ENCODE measurements at regions not wholly inside any gene's neighbourhood (a gene's known extent, or its start where the extent isn't known, plus 50 kb on each side); places are given as distances from the start of the nearest gene placed in this dataset.

DNA sequence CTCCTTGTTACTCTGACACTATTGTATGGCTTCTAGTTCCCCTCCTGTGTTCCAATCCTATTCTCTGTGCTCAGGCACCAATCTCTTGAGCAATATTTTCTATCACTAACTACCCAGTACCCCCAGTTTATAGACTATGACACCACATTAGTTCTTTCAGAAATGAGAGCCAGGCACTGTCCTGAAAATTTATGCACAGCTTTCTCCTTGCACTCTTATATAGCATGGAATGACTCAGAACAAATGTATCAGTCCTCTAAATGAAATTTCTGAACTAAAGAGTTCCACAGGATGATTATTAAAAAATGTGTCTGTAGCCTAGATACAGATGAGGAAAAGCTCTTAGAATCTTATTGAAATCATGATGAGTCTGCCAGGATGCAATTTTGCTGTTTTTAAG is 489.9 kb downstream of the XPNPEP1 start:
- no peak overlapping the region for H3K27ac ChIP-seq
- H3K4me3 ChIP-seq, result no peak overlapping the region
- DNase-seq, result no peak
- no peaks in the 10 kb centered on the region for H3K36me3 ChIP-seq
- H3K9me3 ChIP-seq, result no peaks in the 10 kb centered on the region
- no peaks in the 10 kb centered on the region for H3K27me3 ChIP-seq
- H3K4me1 ChIP-seq, result no peaks in the 10 kb centered on the region
- intact Hi-C loops (cut with DNase I; ENCODE audit: low total_unique reads), result no loop called here
- TF ChIP-seq, protein P1, sequence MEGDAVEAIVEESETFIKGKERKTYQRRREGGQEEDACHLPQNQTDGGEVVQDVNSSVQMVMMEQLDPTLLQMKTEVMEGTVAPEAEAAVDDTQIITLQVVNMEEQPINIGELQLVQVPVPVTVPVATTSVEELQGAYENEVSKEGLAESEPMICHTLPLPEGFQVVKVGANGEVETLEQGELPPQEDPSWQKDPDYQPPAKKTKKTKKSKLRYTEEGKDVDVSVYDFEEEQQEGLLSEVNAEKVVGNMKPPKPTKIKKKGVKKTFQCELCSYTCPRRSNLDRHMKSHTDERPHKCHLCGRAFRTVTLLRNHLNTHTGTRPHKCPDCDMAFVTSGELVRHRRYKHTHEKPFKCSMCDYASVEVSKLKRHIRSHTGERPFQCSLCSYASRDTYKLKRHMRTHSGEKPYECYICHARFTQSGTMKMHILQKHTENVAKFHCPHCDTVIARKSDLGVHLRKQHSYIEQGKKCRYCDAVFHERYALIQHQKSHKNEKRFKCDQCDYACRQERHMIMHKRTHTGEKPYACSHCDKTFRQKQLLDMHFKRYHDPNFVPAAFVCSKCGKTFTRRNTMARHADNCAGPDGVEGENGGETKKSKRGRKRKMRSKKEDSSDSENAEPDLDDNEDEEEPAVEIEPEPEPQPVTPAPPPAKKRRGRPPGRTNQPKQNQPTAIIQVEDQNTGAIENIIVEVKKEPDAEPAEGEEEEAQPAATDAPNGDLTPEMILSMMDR (IDR thresholded peaks at IDR 0.05), result no peak

DNA sequence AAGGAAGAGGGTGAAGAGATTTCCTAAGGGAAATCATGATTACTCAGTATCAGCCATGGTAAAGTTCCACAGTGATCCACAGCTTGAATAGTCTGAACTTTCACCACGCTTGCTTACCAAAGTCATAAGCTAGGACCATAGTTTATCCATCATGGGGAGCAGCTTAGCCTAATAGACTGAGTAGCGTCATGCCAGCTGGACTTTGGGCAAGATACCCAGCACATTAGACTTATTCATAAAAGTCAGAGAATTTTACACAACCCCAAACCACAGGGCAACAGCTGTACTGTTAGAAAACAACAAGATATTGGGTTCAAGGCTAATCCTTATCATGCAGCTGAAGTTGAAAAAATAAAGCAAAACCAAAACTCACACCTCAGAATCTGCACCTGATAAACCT is 491.0 kb downstream of the XPNPEP1 start:
- Histone ChIP-seq H3K4me3 (no peak overlapping the region), H3K4me1 (no peaks in the 10 kb centered on the region), H3K36me3 (no peaks in the 10 kb centered on the region), H3K9me3 (no peaks in the 10 kb centered on the region), H3K27me3 (no peaks in the 10 kb centered on the region), H3K27ac (no peak overlapping the region)
- intact Hi-C loops (cut with DNase I; ENCODE audit: low total_unique reads), result no loop called here
- DNase-seq, result no peak
- TF ChIP-seq, protein P1 (IDR thresholded peaks at IDR 0.05), result no peak
- no peak for TF ChIP-seq POLR2A (IDR thresholded peaks at IDR 0.05)

DNA sequence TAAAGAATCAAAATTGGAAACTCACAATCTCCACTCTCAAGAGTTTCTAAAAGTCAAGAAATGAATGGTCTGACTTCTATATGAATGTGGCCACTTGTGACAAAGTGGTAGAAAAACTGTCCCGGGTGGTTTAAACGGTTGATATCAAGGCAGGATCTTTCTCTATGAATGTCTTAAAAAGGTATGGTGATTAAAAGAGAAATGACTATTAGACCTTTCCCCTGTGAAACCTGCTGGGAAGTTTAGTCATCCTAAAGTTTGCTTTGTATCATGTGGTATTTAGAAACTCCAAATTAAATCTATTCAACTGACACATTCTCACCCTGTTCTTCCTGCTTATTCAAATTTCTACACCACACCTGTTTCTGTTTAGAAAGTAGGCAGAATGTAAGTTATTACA is 492.5 kb downstream of the XPNPEP1 start:
- no peaks in the 10 kb centered on the region for H3K4me1 ChIP-seq
- no peaks in the 10 kb centered on the region for H3K9me3 ChIP-seq
- no peaks in the 10 kb centered on the region for H3K36me3 ChIP-seq
- no peak for DNase-seq
- intact Hi-C loops (cut with DNase I; ENCODE audit: low total_unique reads), result no loop called here
- no peak overlapping the region for H3K4me3 ChIP-seq
- no peak for TF ChIP-seq POLR2A (IDR thresholded peaks at IDR 0.05)
- TF ChIP-seq, protein P1 (IDR thresholded peaks at IDR 0.05), result no peak
- H3K27me3 ChIP-seq, result no peaks in the 10 kb centered on the region
- H3K27ac ChIP-seq, result no peak overlapping the region

DNA sequence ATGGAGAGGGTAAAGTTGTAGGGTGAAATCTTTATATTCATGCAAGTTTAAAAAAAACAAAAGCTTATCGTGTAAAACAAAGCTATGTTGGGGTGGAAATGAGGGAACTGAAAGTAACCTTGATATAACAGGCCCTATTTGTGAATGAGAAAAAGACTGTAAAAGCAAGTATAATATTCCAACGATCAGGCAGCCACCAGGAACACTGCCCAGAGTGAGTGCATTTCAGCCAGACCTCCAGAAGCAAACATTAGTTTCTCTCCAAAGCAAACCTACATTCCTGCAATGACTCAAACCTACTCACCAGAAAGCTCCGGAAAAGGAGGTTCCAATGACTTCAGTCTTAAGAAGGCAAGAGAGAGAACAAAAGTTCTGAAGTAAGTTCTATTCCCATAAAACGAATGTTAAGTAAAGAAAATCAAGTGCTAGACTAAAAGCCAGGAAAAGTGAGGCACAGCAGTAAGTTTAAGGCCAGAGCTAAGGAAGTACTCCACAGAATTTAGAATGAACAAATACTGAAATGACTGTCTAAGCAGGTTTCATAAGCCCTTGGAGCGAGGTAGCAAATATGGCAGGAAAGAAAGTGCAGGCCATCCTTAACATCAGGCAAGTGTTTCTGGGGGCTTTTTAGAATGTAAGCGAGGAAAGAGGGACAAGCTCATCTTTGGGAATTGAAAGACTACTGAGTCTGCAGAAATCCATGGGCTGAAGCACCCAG is 493.1 kb downstream of the XPNPEP1 start:
- H3K27me3 ChIP-seq, result no peaks in the 10 kb centered on the region
- TF ChIP-seq, protein P1 (IDR thresholded peaks at IDR 0.05), result no peak
- no peak for TF ChIP-seq POLR2A (IDR thresholded peaks at IDR 0.05)
- H3K9me3 ChIP-seq, result no peaks in the 10 kb centered on the region
- intact Hi-C loops (cut with DNase I; ENCODE audit: low total_unique reads), result no loop called here
- peak overlapping the region; percentile 26 to 35 for H3K27ac ChIP-seq
- no peaks in the 10 kb centered on the region for H3K4me1 ChIP-seq
- no peak for DNase-seq
- H3K36me3 ChIP-seq, result no peaks in the 10 kb centered on the region
- no peak overlapping the region for H3K4me3 ChIP-seq

DNA sequence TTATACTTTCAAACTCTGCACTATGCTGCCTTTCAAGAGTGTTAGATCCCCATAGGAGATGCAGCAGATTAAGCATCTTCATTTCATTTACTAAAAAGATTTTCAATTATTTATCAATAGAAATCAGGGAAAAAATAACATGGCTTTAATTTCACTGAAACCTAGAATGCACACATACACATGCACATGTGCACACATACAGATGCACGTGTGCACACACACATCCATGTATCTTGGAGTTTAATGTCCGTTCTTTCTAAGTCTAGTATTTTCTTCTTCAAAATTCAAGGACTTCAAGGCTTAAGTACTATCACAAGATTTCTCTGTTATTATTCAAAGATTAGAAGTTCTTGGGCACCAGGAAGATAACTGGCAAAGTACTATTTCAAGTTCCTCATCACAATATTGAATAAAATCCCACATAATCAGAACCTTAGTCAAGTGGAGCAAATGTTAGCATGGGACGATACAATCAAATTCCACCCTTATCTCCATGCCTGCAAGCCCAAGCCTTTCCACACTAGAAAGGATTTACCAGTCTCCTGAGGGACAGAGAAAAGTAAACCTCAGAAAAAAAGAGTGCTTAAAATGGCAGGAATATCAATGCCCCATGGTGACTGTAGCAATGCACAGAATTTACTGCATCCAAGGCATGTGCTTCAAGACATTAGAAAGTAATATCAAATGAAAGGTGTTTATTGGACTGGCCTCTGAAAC is 494.4 kb downstream of the XPNPEP1 start:
- H3K9me3 ChIP-seq, result no peaks in the 10 kb centered on the region
- no peaks in the 10 kb centered on the region for H3K4me1 ChIP-seq
- no peak for TF ChIP-seq POLR2A (IDR thresholded peaks at IDR 0.05)
- TF ChIP-seq, protein P1 (IDR thresholded peaks at IDR 0.05), result no peak
- H3K4me3 ChIP-seq, result no peak overlapping the region
- DNase-seq, result no peak
- H3K36me3 ChIP-seq, result no peaks in the 10 kb centered on the region
- intact Hi-C loops (cut with DNase I; ENCODE audit: low total_unique reads), result no loop called here
- H3K27ac ChIP-seq, result no peak overlapping the region
- no peaks in the 10 kb centered on the region for H3K27me3 ChIP-seq

Data from uterus (tissue), 3 donors.